RWPE1 (cell line): ENCODE measurements at regions not wholly inside any gene's neighbourhood (a gene's known extent, or its start where the extent isn't known, plus 50 kb on each side); places are given as distances from the start of the nearest gene placed in this dataset.

Experiments
- CTCF ChIA-PET: fragments of 350-600 bp; sonication (Branson Sonifier 250); formaldehyde crosslinking; extraction: SDS; loops from one replicate; lab custom pipeline; 2021; lab: Yijun Ruan, JAX
- POLR2A ChIA-PET: fragments of 400-600 bp; formaldehyde crosslinking; extraction: SDS; loops from one replicate; lab custom pipeline; 2020; ENCODE audit warnings: antibody characterized with exemption; ENCODE audit not compliant: low non-redundant PET; lab: Yijun Ruan, JAX
- DNase-seq: peaks from one replicate; pipeline ENCODE4 v3.0.0; 2012; ENCODE audit warnings: low spot score
- H3K27ac ChIP-seq: fragments of 450-650 bp; 2 replicates; pipeline ENCODE4 v1.5.1; 2017
- CTCF ChIP-seq: fragments of 450-650 bp; conservative IDR thresholded peaks from 2 replicates; pipeline ENCODE4 v1.5.1; 2017; ENCODE audit warnings: low read depth, mild to moderate bottlenecking

GRCh38 chr3:89877230-89877629 lies 769.8 kb downstream of the EPHA3 start:
- ChIA-PET CTCF (no interaction called here), POLR2A (no interaction called here)
- TF ChIP-seq CTCF = no peak
- DNase-seq = no peak
- H3K27ac ChIP-seq = no peak overlapping the region

GRCh38 chr3:89889386-89889785 lies 782.0 kb downstream of the EPHA3 start:
- no peak overlapping the region for H3K27ac ChIP-seq
- TF ChIP-seq CTCF = no peak
- DNase-seq = no peak
- ChIA-PET POLR2A (no interaction called here), CTCF (no interaction called here)

GRCh38 chr3:89908711-89909213 lies 801.3 kb downstream of the EPHA3 start:
- CTCF ChIA-PET = no interaction called here
- POLR2A ChIA-PET = no interaction called here
- DNase-seq = no peak
- no peak overlapping the region for H3K27ac ChIP-seq
- TF ChIP-seq CTCF = no peak

GRCh38 chr3:89912031-89912430 lies 804.6 kb downstream of the EPHA3 start:
- H3K27ac ChIP-seq = no peak overlapping the region
- no peak for TF ChIP-seq CTCF
- POLR2A ChIA-PET = no interaction called here
- CTCF ChIA-PET = no interaction called here
- DNase-seq = no peak

- TF ChIP-seq CTCF = no peak
- no peak overlapping the region for H3K27ac ChIP-seq
- DNase-seq = no peak
- CTCF ChIA-PET = no interaction called here
- POLR2A ChIA-PET = no interaction called here
Measured at GRCh38 chr3:89923921-89924610, 816.6 kb downstream of the EPHA3 start.

- ChIA-PET CTCF (no interaction called here), POLR2A (no interaction called here)
- DNase-seq = no peak
- TF ChIP-seq CTCF = no peak
- H3K27ac ChIP-seq = no peak overlapping the region
Measured at GRCh38 chr3:89925976-89926375, 818.6 kb downstream of the EPHA3 start.
